Suprapubic skin (tissue), 4 donors: ENCODE measurements at regions not wholly inside any gene's neighbourhood (a gene's known extent, or its start where the extent isn't known, plus 50 kb on each side); places are given as distances from the start of the nearest gene placed in this dataset.

ENCODE experiments used
- DNase-seq, 2 donors: peaks; one replicate each; pipeline ENCODE4 v3.0.0-alpha.2; 2019; ENCODE audit warnings: low spot score in 2 of 2
- H3K27ac ChIP-seq: fragments of 200-600 bp; sonication (generic); one replicate; pipeline ENCODE4 v1.5.1; 2019
- H3K27me3 ChIP-seq: fragments of 200-600 bp; sonication (generic); one replicate; pipeline ENCODE4 v1.5.1; 2019
- H3K36me3 ChIP-seq: fragments of 200-600 bp; sonication (generic); one replicate; pipeline ENCODE4 v1.5.1; 2019
- H3K4me1 ChIP-seq: fragments of 200-600 bp; sonication (generic); one replicate; pipeline ENCODE4 v1.5.1; 2019
- H3K4me3 ChIP-seq: fragments of 200-600 bp; sonication (generic); one replicate; pipeline ENCODE4 v1.5.1; 2019; ENCODE audit warnings: mild to moderate bottlenecking
- H3K9me3 ChIP-seq: fragments of 200-600 bp; sonication (generic); one replicate; pipeline ENCODE4 v1.5.1; 2019
- CTCF ChIP-seq, 2 donors: fragments of 200-600 bp in 1 of 2; fragments of 450-650 bp in 1 of 2; sonication (generic) in 1 of 2; IDR thresholded peaks; one replicate each; pipeline ENCODE4 v1.5.1; 2016 to 2019; ENCODE audit warnings: antibody characterized with exemption in 2 of 2, mild to moderate bottlenecking in 1 of 2, moderate library complexity in 1 of 2
- EP300 ChIP-seq: sonication (generic); formaldehyde crosslinking; IDR thresholded peaks from one replicate; pipeline ENCODE4 v1.6.1; 2017; ENCODE audit warnings: antibody characterized with exemption
- POLR2A ChIP-seq, 2 donors: fragments of 450-650 bp; IDR thresholded peaks; one replicate each; pipeline ENCODE4 v1.6.1; 2017; ENCODE audit warnings: antibody characterized with exemption in 2 of 2, mild to moderate bottlenecking in 2 of 2, moderate library complexity in 2 of 2
- POLR2AphosphoS5 ChIP-seq, 3 donors: sonication (generic); formaldehyde crosslinking; IDR thresholded peaks; one replicate each; pipeline ENCODE4 v1.6.1; 2017; ENCODE audit warnings: antibody characterized with exemption in 3 of 3
- WGBS: methylation state at CpG from one replicate; pipeline ENCODE4 v1.1.5; 2018; 5-methylcytosine and 5-hydroxymethylcytosine counted together

- no peaks in the 10 kb centered on the region for H3K4me1 ChIP-seq
- no peaks in the 10 kb centered on the region for H3K36me3 ChIP-seq
- TF ChIP-seq CTCF (IDR thresholded peaks at IDR 0.05), result no peak
- H3K27ac ChIP-seq, result no peak overlapping the region
- WGBS, result 85% methylated on average over 2 of the region's 2 CpGs
- no peak for DNase-seq
- H3K27me3 ChIP-seq, result no peaks in the 10 kb centered on the region
- no peak overlapping the region for H3K4me3 ChIP-seq
- no peaks in the 10 kb centered on the region for H3K9me3 ChIP-seq
Observed at GRCh38 chr3:65251375-65251774, 563.6 kb upstream of the ADAMTS9 start.

GRCh38 chr3:65246561-65246960, 558.8 kb upstream of the ADAMTS9 start:
- no peaks in the 10 kb centered on the region for H3K27me3 ChIP-seq
- TF ChIP-seq CTCF (IDR thresholded peaks at IDR 0.05), result no peak
- no peak for TF ChIP-seq EP300
- no peak for TF ChIP-seq POLR2A (IDR thresholded peaks at IDR 0.05)
- no peak for TF ChIP-seq POLR2AphosphoS5 (IDR thresholded peaks at IDR 0.05)
- DNase-seq, result no peak
- peaks cover 5% of the 10 kb centered on the region for H3K4me1 ChIP-seq
- no peak overlapping the region for H3K4me3 ChIP-seq
- H3K9me3 ChIP-seq, result no peaks in the 10 kb centered on the region
- WGBS, result 68% methylated on average over 6 of the region's 6 CpGs
- no peak overlapping the region for H3K27ac ChIP-seq
- no peaks in the 10 kb centered on the region for H3K36me3 ChIP-seq

- Histone ChIP-seq H3K4me3 (no peak overlapping the region), H3K4me1 (peaks cover 5% of the 10 kb centered on the region), H3K9me3 (no peaks in the 10 kb centered on the region), H3K27ac (no peak overlapping the region), H3K36me3 (no peaks in the 10 kb centered on the region), H3K27me3 (no peaks in the 10 kb centered on the region)
- DNase-seq, result no peak
- WGBS, result 40% methylated on average over 9 of the region's 9 CpGs
- TF ChIP-seq CTCF (IDR thresholded peaks at IDR 0.05), result peak; percentile 21 to 26
- TF ChIP-seq POLR2AphosphoS5 (IDR thresholded peaks at IDR 0.05), result no peak
Observed at GRCh38 chr3:65245133-65246063, 557.6 kb upstream of the ADAMTS9 start.

- no peak for DNase-seq
- WGBS, result 72% methylated on average over 6 of the region's 6 CpGs
- Histone ChIP-seq H3K27me3 (no peaks in the 10 kb centered on the region), H3K36me3 (no peaks in the 10 kb centered on the region), H3K27ac (no peak overlapping the region), H3K9me3 (no peaks in the 10 kb centered on the region), H3K4me3 (no peak overlapping the region), H3K4me1 (peaks cover under 1% of the 10 kb centered on the region)
- TF ChIP-seq EP300, result no peak
- TF ChIP-seq POLR2AphosphoS5 (IDR thresholded peaks at IDR 0.05), result no peak
- TF ChIP-seq POLR2A (IDR thresholded peaks at IDR 0.05), result no peak
- TF ChIP-seq CTCF (IDR thresholded peaks at IDR 0.05), result no peak
Observed at GRCh38 chr3:65240366-65240765, 552.6 kb upstream of the ADAMTS9 start.

- H3K9me3 ChIP-seq, result no peaks in the 10 kb centered on the region
- no peak for DNase-seq
- H3K36me3 ChIP-seq, result no peaks in the 10 kb centered on the region
- 64% methylated on average over 2 of the region's 2 CpGs for WGBS
- no peak overlapping the region for H3K4me3 ChIP-seq
- no peak overlapping the region for H3K27ac ChIP-seq
- no peaks in the 10 kb centered on the region for H3K27me3 ChIP-seq
- TF ChIP-seq CTCF (IDR thresholded peaks at IDR 0.05), result no peak
- no peak for TF ChIP-seq POLR2AphosphoS5 (IDR thresholded peaks at IDR 0.05)
- TF ChIP-seq EP300, result no peak
- no peak for TF ChIP-seq POLR2A (IDR thresholded peaks at IDR 0.05)
- H3K4me1 ChIP-seq, result no peaks in the 10 kb centered on the region
Observed at GRCh38 chr3:65238652-65239051, 550.9 kb upstream of the ADAMTS9 start.
